ENCODE measurements at regions not wholly inside any gene's neighbourhood (a gene's known extent, or its start where the extent isn't known, plus 50 kb on each side); places are given as distances from the start of the nearest gene placed in this dataset.

DNA sequence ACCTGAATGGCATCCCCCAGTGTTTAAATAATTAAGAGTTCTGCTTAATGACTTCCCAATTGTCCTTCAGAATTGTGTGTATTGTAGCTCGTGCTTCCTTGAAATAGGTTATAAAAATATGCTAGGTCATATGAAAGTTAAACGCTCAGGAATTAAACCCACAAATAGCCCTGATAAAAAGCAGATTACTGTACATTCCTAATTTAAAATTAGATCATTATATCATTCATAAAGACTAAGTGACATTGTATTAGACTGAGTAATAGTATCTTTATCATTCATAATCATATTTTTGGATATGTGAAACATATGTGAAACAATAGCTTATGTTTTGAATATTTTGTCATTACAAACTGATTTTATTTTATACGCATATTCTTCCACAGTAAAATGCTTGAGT lies 1706.7 kb downstream of the HACE1 start:
- TF ChIP-seq POLR2A (IDR thresholded peaks at IDR 0.05; ENCODE audit: low read depth) (no peak), CTCF (IDR thresholded peaks at IDR 0.05) (no peak), EP300 (IDR thresholded peaks at IDR 0.05) (no peak), POLR2AphosphoS5 (IDR thresholded peaks at IDR 0.05) (no peak)

Measured in esophagus muscularis mucosa (tissue), 4 donors.